AG10803 (cell line): ENCODE measurements at regions not wholly inside any gene's neighbourhood (a gene's known extent, or its start where the extent isn't known, plus 50 kb on each side); places are given as distances from the start of the nearest gene placed in this dataset.
A peak's percentile ranks its signal among the peaks of the same experiment; 100 is the strongest.

Experiments
- DNase-seq: peaks from one replicate; pipeline ENCODE4 v3.0.0; 2010; ENCODE audit warnings: low read depth
- H3K4me3 ChIP-seq: 2 replicates; pipeline ENCODE4 v1.5.1; 2011; ENCODE audit warnings: mild to moderate bottlenecking, low read length, control low read depth
- CTCF ChIP-seq: conservative IDR thresholded peaks from 2 replicates; pipeline ENCODE4 v1.5.1; 2011; ENCODE audit warnings: mild to moderate bottlenecking, low read length, control low read depth, inconsistent platforms

- no peak for TF ChIP-seq CTCF
- DNase-seq = no peak
- H3K4me3 ChIP-seq = no peak overlapping the region
Observed at GRCh38 chr14:54223831-54224402, 172.9 kb upstream of the CDKN3 start.

- no peak overlapping the region for H3K4me3 ChIP-seq
- TF ChIP-seq CTCF = no peak
- DNase-seq = no peak
Observed at GRCh38 chr14:54225457-54226060, 171.2 kb upstream of the CDKN3 start.

- peak; percentile 74 for DNase-seq
- no peak overlapping the region for H3K4me3 ChIP-seq
- no peak for TF ChIP-seq CTCF
Observed at GRCh38 chr14:54226103-54226502, 170.7 kb upstream of the CDKN3 start.

- no peak overlapping the region for H3K4me3 ChIP-seq
- no peak for DNase-seq
- no peak for TF ChIP-seq CTCF
Observed at GRCh38 chr14:54226558-54226957, 170.2 kb upstream of the CDKN3 start.

GRCh38 chr14:54229136-54229535, 167.7 kb upstream of the CDKN3 start:
- no peak overlapping the region for H3K4me3 ChIP-seq
- no peak for TF ChIP-seq CTCF
- no peak for DNase-seq

GRCh38 chr14:54230645-54231044, 166.2 kb upstream of the CDKN3 start:
- no peak overlapping the region for H3K4me3 ChIP-seq
- no peak for DNase-seq
- TF ChIP-seq CTCF = no peak

GRCh38 chr14:54232735-54233134, 164.1 kb upstream of the CDKN3 start:
- no peak for TF ChIP-seq CTCF
- no peak for DNase-seq
- H3K4me3 ChIP-seq = no peak overlapping the region
